Left lung (tissue), 4 donors: ENCODE measurements at regions not wholly inside any gene's neighbourhood (a gene's known extent, or its start where the extent isn't known, plus 50 kb on each side); places are given as distances from the start of the nearest gene placed in this dataset.

Experiments used
- ATAC-seq: fragments of 200-7000 bp; cut with Tn5 transposase; one replicate; pipeline ENCODE4 v1.9.1; 2020; ENCODE audit warnings: moderate library complexity
- DNase-seq, 4 donors: peaks; one replicate each; pipeline ENCODE4 v3.0.0-alpha.2; 2013 to 2020
- H3K27ac ChIP-seq, 2 donors: fragments of 200-600 bp; sonication (generic) in 1 of 2; one replicate each; pipeline versions ENCODE4 v1.5.0 to v1.8.0; 2020 to 2021
- H3K27me3 ChIP-seq, 2 donors: fragments of 200-600 bp; sonication (generic) in 1 of 2; one replicate each; pipeline versions ENCODE4 v1.5.0 to v1.8.0; 2020 to 2021
- H3K36me3 ChIP-seq, 2 donors: fragments of 200-600 bp; sonication (generic) in 1 of 2; one replicate each; pipeline versions ENCODE4 v1.5.0 to v1.8.0; 2020 to 2021
- H3K4me1 ChIP-seq, 2 donors: fragments of 200-600 bp; one replicate each; pipeline ENCODE4 v1.8.0; 2021
- H3K4me3 ChIP-seq, 2 donors: fragments of 200-600 bp; sonication (generic) in 1 of 2; one replicate each; pipeline versions ENCODE4 v1.5.0 to v1.8.0; 2020 to 2021; ENCODE audit warnings: mild to moderate bottlenecking in 1 of 2
- H3K9me3 ChIP-seq, 2 donors: fragments of 200-600 bp; sonication (generic) in 1 of 2; one replicate each; pipeline versions ENCODE4 v1.5.0 to v1.8.0; 2020 to 2021
- CTCF ChIP-seq, 2 donors: fragments of 200-600 bp; sonication (generic) in 1 of 2; IDR thresholded peaks; one replicate each; pipeline versions ENCODE4 v1.5.0 to v1.8.0; 2021; ENCODE audit warnings: antibody characterized with exemption in 2 of 2
- intact Hi-C, 2 donors: fragments of 100-400 bp; cut with DNase I; formaldehyde crosslinking; loops; one replicate each; pipeline versions ENCODE4 v1.11.2 to v1.14.2; 2022
- donor health status: DM: no; HTN: yes; CAD: no.
- donor health status: DM: no; HTN: no; CAD: no.

DNA sequence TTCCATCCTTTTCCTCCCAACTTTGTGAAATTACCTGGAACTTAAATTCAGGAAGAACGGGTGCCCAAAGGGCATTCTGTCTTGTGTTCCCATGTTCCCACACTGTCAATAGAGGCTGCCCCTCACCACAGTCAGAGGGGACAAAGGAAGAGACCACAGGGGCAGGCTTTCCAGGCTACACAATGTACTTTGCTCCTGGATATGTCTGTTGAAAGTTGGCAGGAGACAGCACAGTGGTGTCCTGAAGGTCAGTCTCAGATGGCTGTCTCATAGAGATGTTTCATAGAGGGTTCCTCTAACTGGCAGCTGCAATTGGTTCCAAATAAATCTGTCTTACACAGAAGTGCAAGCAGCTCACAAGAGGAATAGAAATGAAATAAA is 107.8 kb upstream of the TGFBR2 start:
- H3K27me3 ChIP-seq: no peaks in the 10 kb centered on the region
- H3K4me3 ChIP-seq: no peak overlapping the region
- no peaks in the 10 kb centered on the region for H3K9me3 ChIP-seq
- intact Hi-C loops: no loop called here
- no peak overlapping the region for H3K27ac ChIP-seq
- no peak for TF ChIP-seq CTCF (IDR thresholded peaks at IDR 0.05)
- ATAC-seq (no peak), DNase-seq (no peak)
- H3K4me1 ChIP-seq: peaks cover 8 to 21% of the 10 kb centered on the region in 2 donors
- no peaks in the 10 kb centered on the region for H3K36me3 ChIP-seq

GRCh38 chr3:30500666-30501399 is 105.6 kb upstream of the TGFBR2 start:
- peaks cover 8 to 12% of the 10 kb centered on the region in 2 donors for H3K4me1 ChIP-seq
- intact Hi-C loops: no loop called here
- no peak for DNase-seq
- no peaks in the 10 kb centered on the region for H3K27me3 ChIP-seq
- H3K4me3 ChIP-seq: no peak overlapping the region
- no peaks in the 10 kb centered on the region for H3K9me3 ChIP-seq
- no peaks in the 10 kb centered on the region for H3K36me3 ChIP-seq
- TF ChIP-seq CTCF (IDR thresholded peaks at IDR 0.05): no peak
- no peak for ATAC-seq
- no peak overlapping the region for H3K27ac ChIP-seq

GRCh38 chr3:30501526-30501925 is 104.9 kb upstream of the TGFBR2 start:
- Histone ChIP-seq H3K4me1 (peaks cover 5 to 8% of the 10 kb centered on the region in 2 donors), H3K27ac (no peak overlapping the region), H3K27me3 (no peaks in the 10 kb centered on the region), H3K36me3 (no peaks in the 10 kb centered on the region), H3K9me3 (no peaks in the 10 kb centered on the region), H3K4me3 (no peak overlapping the region)
- TF ChIP-seq CTCF (IDR thresholded peaks at IDR 0.05): no peak
- no peak for DNase-seq
- ATAC-seq: no peak
- intact Hi-C loops: no loop called here

DNA sequence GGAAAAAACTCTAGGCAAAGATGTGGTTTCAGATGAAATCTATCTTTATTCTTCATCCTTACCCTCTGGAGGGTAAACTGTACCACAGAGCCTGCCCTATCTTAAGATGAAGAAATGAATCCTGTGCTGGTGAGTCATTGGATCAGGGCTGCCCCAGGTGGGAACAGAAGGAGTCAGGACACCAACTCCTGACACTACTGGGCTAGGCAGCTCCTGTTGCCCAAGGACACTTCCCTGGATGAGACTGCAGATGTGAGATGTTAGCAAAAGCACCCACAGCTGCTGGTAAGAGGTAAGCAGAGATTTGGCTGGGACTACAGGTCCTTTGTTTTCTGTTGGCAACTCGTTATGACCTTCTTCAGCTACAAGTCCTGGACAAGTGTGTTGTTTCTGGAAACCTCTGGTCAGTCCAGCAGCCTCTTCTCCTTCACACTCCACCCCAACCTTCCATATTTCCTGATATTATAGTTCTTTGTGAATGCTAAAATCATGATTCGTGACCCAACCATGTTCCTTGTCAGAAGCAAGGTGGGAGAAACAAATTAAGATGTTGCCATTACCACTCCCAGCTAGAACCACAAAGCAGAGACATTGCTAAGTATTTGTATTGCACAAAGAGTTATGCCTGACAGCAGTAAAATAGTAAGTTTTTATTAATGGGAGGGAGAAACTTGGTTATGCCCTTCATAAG is 104.2 kb upstream of the TGFBR2 start:
- Histone ChIP-seq H3K36me3 (no peaks in the 10 kb centered on the region), H3K27me3 (no peaks in the 10 kb centered on the region), H3K27ac (no peak overlapping the region), H3K9me3 (no peaks in the 10 kb centered on the region), H3K4me1 (peaks cover 0 to 3% of the 10 kb centered on the region in 2 donors), H3K4me3 (no peak overlapping the region)
- TF ChIP-seq CTCF (IDR thresholded peaks at IDR 0.05): no peak
- ATAC-seq (no peak), DNase-seq (no peak)
- intact Hi-C loops: no loop called here

GRCh38 chr3:30502742-30503073 is 103.7 kb upstream of the TGFBR2 start:
- Histone ChIP-seq H3K36me3 (no peaks in the 10 kb centered on the region), H3K27ac (no peak overlapping the region), H3K4me1 (peaks cover 0 to 3% of the 10 kb centered on the region in 2 donors), H3K4me3 (no peak overlapping the region), H3K9me3 (no peaks in the 10 kb centered on the region), H3K27me3 (no peaks in the 10 kb centered on the region)
- intact Hi-C loops: no loop called here
- DNase-seq (no peak), ATAC-seq (peak; percentile 52)
- TF ChIP-seq CTCF (IDR thresholded peaks at IDR 0.05): no peak
